ENCODE measurements at regions not wholly inside any gene's neighbourhood (a gene's known extent, or its start where the extent isn't known, plus 50 kb on each side); places are given as distances from the start of the nearest gene placed in this dataset.

GRCh38 chr4:163665101-163665500, 170.6 kb downstream of the TMA16 start:
- Histone ChIP-seq H2BK15ac (ENCODE audit: low read depth, low read length) (no peak overlapping the region), H2BK120ac (ENCODE audit: low read depth, low read length, poor library complexity, severe bottlenecking) (no peak overlapping the region), H2AFZ (ENCODE audit: low read length) (no peak overlapping the region), H3K9me3 (ENCODE audit: control insufficient read depth, low read depth, low read length) (no peaks in the 10 kb centered on the region), H3K14ac (ENCODE audit: insufficient read depth, low read length) (no peak overlapping the region), H3K27me3 (ENCODE audit: insufficient read depth, low read length) (no peaks in the 10 kb centered on the region), H2BK12ac (ENCODE audit: insufficient read length, low read depth, low read length) (no peak overlapping the region), H3K4ac (ENCODE audit: low read depth, low read length) (no peak overlapping the region), H4K5ac (ENCODE audit: insufficient read length, low read depth, low read length) (no peak overlapping the region), H3K9ac (ENCODE audit: extremely low read depth, insufficient read length, low read length) (no peak overlapping the region), H3K4me1 (ENCODE audit: insufficient read depth, low read length) (no peaks in the 10 kb centered on the region), H3K56ac (ENCODE audit: insufficient read length, low read depth, low read length) (no peak overlapping the region), H2BK5ac (ENCODE audit: insufficient read length, low read length) (no peak overlapping the region), H4K8ac (replicated peaks; ENCODE audit: insufficient read length, low read depth, low read length) (no peak overlapping the region), H3K79me2 (ENCODE audit: insufficient read depth, low read length) (no peaks in the 10 kb centered on the region), H3K18ac (ENCODE audit: insufficient read length, low read depth, low read length) (no peak overlapping the region), H2AK5ac (ENCODE audit: insufficient read length, low read length) (no peak overlapping the region), H3K4me2 (ENCODE audit: insufficient read depth, insufficient read length, low read length) (no peak overlapping the region), H3K79me1 (ENCODE audit: insufficient read depth, low read depth, low read length, poor library complexity, severe bottlenecking) (no peaks in the 10 kb centered on the region), H3T11ph (ENCODE audit: low read length) (no peak overlapping the region), H3K23me2 (ENCODE audit: insufficient read length, low read depth, low read length, poor library complexity, severe bottlenecking) (no peaks in the 10 kb centered on the region), H4K91ac (ENCODE audit: insufficient read length, low read depth, low read length) (no peak overlapping the region), H3K23ac (ENCODE audit: insufficient read length, low read depth, low read length) (no peak overlapping the region), H3K27ac (ENCODE audit: insufficient read length, low read depth, low read length) (no peak overlapping the region), H2BK20ac (ENCODE audit: low read depth, low read length, poor library complexity, severe bottlenecking) (no peak overlapping the region), H4K20me1 (ENCODE audit: control insufficient read depth, insufficient read depth, insufficient read length) (no peaks in the 10 kb centered on the region)
- no CpG with 5 or more reads among the region's 2 CpGs for WGBS (ENCODE audit: extremely low coverage, insufficient read length, low lambda C conversion rate)
- Mint-ChIP-seq H3K27me3 (ENCODE audit: low read depth) (no peaks in the 10 kb centered on the region), H3K27ac (no peak overlapping the region), H3K36me3 (ENCODE audit: insufficient read depth in 1 of 3, low read depth in 3 of 3) (no peaks in the 10 kb centered on the region), H3K4me1 (no peaks in the 10 kb centered on the region), H3K9me3 (peaks cover 0 to 1% of the 10 kb centered on the region in 2 experiments; a peak in 1 of 5 replicates), H3K4me3 (no peak overlapping the region)
- no peak for DNase-seq
- no peak for TF ChIP-seq CTCF (conservative IDR thresholded peaks at IDR 0.05)
